HK-2 (cell line): ENCODE measurements at regions not wholly inside any gene's neighbourhood (a gene's known extent, or its start where the extent isn't known, plus 50 kb on each side); places are given as distances from the start of the nearest gene placed in this dataset.

ENCODE experiments used
- DNase-seq: peaks from one replicate; pipeline ENCODE4 v3.0.0-alpha.2; 2018; ENCODE audit not compliant: unreplicated experiment

DNA sequence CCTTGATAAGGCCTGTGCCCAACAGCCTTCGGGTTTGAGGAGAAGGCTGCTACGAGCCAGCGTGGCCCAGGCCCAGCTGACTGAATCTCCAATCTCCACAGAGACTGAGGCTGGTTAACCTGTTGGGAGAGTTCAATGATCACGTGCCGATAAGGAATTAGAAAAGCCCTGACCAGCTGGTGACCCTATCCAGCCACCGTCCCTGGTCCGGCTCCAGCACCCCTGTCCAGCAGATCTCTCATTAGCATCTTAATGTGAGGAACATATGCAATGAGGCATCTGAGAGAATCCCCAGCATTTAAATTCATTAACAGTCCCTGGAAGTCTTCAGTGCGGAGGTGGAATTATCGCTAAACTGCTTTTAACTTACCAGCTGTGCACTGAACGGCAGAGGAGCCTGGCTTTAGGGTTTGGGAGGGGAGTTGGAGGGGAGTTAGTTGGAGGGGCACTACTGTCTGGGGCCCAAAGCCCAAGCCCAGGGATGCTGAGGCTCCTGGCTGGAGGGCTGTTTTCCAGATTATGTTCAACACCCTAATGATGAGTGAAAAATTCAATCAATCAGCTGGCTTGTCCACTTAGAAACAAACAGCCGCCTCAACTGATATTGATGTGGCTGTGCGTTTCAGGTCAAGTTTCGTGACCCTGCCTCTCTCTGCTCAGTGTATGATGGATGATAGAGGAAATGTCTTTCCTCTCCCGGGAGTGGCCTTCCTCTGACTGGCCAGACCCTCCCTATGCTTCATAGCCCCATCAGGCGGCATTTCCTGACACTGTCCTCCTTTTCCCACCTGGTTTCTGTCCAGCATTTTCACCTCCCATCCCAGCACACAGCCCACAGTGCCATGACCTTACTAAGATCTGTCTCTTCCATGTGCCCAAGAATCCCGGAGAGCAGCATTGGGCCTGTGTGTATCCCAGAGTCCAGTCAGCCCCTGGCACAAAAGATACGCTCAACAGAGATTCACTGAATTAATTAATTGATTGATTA lies 184.5 kb downstream of the CCT6B start:
- DNase-seq, result no peak

DNA sequence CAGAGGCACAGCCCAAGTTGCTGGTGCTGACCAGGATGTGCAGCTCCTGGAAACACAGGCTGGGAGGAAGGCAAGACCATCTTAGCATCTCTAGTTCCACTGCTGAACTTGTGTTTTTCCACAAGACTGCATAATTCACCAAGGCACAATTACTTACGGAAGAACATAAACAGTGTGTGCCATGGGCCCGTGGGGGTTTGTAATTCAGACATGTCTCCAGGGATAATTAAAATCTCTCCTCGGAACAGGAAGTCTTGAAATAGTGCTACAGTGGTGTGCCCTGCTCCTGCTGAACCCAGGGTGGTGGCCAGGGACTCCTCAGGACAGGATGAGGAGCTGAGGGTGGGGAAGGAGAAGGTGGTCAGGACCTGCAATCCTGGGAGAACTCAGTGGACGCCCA lies 188.2 kb downstream of the CCT6B start:
- DNase-seq, result no peak

DNA sequence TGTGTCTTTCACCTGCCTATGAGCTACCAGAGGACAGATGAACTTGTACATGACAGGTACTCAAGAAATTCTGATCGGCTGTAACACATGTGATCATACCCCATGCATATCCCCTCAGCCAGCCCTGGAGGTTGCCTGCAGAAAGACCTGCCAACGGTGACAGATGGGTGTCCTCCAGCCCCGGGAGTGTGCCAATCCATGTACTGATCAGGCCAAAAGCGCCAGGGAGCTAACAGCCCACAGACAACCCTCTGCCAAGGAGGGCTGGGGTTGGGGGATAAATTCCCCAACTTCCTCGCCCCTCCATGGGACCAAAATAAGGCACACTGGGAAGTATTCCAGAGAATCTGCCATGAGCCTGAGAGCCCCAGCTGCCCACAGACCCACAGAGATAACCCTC lies 189.4 kb downstream of the CCT6B start:
- no peak for DNase-seq

DNA sequence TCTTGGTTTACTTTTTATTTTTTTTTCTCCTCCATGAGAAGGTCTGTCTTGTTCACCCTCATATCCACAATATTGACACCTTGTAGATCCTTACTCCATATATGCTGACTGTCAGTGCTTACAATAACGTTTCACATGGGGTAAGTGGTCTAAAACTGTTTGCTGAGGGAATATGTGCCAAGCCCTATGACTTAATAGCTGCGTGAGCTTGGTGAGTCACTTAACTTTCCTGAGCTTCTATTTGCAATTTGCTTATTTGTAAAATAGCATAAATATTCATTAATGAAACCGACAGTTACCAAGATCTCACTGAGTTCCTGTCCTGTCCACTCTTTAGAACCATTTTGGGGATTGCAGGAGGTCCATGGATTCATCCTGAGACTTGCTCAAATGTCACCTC lies 190.7 kb downstream of the CCT6B start:
- DNase-seq, result no peak

DNA sequence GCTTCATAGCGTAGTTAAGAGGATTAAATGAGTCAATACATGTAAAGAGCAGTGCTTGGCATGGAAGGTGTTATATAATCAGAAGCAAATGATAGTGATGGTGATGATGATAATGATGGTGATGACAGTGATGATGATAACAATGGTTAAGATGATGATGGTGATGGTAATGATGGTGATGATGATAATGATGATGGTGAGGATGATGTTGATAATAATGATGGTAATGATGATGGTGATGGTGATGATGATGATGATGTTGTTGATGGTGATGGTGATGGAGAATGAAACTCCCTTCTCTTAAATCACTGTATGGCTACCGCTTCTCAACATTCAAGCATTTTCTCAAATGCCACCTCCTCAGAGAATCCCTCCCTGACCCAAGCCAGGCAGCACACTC lies 190.5 kb downstream of the TMEM132E start:
- no peak for DNase-seq

DNA sequence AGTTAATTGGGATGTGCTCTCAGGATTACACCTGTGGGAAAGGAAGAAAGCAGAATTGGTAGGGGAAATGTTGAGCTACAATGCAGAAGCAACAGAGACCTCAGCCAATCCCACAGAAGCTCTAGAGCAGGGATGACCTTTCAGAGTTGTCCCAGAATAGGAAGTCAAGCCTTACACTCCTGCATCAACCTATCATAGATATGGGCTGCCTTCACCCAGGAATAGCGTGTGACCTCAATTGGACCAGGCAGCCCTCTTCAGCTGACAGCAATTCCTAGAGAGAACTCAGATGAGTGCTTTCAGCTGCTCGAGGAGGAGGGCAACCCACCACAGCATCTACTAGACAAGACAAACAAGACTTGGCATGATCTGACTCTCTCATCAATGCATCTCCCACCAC lies 189.7 kb downstream of the TMEM132E start:
- no peak for DNase-seq

DNA sequence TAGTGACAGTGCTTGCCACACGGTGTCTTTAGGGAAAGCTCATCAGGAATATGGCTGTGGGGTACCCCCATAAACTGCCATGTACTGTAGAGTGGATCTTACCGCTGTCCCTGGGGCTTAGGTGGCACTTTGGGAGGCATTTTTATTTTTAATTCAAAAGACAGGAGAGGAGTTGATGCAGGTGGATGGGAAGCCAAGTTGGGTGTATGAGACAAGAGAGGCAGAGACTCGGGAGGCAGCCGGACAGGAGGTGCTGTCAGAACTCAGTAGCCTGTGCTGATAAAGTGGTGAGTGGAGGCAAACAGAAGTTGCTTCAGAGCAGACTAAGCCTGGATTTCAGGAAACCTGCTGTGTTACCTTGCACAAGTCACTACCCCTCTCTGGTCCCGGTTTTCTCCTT lies 185.9 kb downstream of the TMEM132E start:
- no peak for DNase-seq

DNA sequence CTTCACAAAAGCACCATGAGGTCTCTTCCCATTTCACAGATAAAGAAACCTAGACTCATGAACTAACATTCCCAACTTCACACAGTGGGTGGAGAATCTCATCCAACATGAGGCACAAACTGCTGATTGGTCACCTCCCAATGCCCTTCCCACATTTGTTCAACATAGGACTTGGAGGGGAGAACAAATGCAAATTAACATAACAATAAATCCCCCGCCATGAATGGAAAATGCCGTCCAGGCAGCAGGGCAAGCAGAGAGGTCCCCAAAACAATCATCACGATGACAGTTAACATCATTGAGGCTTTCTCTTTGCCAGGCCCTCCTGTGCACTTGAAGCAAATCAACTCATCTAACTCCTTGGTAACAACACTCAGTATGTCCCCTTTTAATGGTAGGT lies 185.3 kb downstream of the TMEM132E start:
- no peak for DNase-seq

DNA sequence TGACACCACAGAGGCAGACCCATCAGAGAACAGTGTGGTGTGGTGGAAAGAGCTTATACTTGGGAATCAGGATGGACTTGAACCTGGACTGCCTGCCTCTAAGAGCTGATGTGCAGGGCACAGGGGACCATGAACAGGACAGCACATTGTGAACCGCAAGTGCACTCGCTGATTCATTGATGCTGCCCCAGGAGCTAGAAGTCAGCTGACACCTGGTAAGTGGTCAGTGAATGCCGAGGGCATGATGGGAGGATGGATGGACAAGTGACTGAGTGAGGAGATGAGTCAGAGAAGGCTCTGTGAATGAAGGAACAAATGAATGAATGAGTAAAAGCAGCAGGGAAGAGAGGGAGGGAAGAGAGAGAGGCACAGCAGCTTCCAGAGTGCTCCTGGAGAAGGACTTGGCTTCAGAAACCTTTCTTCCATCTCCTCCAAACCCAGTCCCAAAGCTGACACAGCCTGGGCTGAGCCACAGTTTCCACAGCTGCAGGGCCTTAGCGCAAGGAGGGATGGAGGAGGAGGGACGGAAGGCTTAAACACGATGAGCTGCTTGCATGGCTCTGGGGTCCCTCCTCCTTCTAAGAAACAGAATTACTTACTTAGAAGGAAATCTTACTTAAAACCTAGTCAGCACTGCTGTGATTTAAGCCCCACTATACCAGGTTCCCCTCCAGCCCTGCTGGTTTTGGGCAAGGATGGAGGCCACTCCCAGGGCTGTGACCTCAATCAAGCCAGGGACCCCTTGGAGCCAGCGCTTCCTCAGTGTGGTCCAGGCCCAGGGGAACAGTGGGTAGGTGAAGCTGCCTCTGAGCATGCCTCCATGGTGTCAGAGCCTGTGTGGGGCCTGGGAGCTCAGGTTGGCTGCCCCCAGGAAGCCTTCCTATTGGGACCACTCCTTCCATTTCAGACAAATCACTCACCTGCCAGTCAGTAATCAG lies 184.6 kb downstream of the TMEM132E start:
- peak; percentile 37 for DNase-seq

DNA sequence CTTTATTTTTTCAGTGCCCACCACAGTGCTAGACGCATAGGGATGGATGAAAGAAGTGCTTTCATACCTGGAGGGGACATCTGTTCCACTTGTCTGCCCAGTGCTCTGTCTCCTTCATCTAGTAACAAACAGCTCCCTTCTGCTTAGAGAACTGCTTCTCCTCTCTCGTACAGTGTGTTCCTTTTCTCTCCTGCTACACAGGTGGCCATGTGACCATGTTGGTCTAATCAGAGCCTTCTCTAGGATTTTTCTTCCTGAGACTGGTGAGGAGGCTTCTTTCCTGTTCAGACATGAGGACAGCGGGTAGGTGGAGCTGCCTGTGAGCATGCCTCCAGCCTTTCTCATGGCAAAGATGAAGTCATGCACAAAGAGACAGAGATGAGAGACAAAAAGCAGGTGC lies 182.7 kb downstream of the TMEM132E start:
- DNase-seq, result no peak

DNA sequence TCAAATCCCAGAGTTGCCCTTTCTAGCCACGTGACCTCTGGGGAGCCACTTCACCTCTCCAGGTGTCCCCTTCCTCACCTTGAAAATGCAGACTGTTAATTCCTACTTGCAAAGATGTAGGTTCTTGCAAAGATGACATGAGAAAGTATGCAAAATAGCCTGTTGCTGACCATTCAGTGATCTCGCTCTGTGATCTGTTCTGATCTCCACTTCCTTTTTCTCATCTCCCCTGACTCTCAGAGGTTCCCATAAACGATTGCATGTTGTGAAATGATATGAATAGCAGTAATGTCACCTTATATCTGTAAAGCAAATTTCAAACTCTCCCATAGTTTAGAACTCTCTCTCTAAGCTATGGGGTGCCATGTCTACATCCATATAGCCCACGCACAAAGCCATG lies 182.3 kb downstream of the TMEM132E start:
- DNase-seq, result no peak

DNA sequence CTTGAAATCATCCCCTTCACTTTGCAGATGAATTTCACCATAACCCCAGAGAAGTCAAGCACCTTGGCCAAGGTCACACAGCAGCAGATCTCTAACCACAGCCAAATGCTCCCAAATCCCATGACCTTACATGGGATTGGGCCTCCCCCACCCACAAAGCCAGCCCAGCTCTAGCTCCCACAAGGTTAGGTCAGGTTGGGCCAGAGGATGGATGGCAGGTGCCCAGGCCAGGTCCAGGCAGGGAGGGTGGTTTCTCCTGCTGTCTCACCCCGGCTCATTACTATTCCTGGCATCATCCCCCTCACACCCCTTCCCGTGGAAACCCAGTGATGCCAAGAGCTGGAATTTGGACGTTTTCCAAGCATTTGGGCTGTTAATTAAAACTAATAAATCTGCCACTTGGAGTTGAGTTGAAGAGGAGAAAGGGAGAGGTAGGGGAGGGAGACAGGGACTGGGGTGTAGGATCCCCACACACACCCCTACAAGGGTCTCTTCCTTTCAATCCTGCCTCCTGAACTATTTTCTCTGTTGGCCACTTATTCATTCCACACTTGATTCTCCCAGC lies 181.6 kb downstream of the TMEM132E start:
- no peak for DNase-seq

DNA sequence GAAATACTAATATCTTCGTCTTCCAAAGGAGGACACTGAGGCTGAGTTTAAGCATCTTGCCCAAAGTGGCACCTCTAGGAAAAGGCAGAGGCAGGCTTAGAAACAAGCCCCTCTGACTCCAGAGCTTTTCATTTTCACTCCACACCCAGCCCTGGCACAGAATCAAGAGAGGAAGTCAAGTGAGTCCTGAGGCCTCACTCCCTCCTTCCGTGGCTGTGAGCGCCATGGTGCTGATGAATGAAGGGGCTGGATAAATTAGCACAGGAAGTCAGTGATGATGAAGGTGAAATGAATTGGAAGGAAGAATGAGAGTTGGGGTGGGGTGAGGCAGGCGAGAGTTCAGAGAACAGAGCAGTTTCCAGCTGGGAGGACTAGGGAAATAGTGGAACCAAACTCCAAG lies 179.3 kb downstream of the TMEM132E start:
- no peak for DNase-seq

DNA sequence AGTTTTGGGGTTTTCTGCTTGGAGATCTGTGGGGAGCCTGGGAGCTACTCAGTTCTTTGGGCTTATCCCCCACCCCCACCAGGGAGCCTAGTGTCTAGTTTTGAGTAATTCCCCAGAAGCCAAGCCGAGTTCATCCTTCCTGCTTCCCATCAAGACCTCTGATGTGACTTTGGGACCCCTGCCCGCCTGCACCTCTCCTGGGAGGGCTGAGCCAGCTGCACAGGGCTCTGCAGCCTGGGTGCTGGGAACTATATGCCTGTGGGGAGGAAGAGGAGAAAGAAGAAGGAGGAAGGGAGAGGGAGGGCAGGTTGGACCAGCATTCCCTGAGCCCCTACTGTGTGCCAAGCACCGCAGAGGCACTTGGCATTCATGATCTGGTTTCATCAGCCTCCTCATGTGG lies 178.9 kb downstream of the TMEM132E start:
- DNase-seq, result no peak

DNA sequence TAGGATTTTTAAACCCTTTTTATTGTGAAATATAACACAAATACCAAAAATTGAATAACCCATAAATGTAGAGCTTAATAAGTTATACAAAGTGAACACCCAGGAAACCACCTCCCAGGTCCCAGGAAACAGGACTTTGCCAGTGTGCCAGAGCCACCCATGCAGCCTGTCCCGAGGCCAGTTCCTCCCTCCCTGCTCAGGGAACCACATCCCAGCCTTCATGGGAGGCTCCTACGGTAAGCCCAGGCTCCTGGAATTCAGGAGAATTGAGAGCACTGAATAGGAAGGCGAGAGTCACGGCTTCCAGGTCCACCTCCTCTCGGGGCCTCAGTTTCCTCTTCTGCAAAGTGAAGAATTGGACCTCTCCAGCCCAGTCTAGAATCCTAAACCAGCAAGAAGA lies 178.2 kb downstream of the TMEM132E start:
- no peak for DNase-seq

DNA sequence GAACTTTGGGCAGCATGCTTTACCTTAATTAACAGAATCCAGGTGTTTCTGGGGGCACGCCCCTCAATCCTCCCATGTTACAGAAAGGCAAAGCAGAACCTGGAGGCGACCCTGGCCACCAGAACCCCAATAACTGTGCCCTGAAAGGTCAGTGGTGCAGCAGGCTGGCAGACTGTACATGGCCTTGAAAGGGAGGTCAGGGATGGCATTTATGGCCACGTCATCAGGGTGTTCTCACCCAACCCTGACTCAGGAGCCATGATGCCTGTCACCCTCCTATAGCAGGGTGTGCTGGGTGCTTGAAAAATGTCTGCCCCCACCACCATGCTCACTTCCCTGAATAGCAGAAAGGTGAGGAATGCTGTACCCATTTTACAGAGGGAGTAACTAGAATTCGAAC lies 177.7 kb downstream of the TMEM132E start:
- DNase-seq, result no peak

DNA sequence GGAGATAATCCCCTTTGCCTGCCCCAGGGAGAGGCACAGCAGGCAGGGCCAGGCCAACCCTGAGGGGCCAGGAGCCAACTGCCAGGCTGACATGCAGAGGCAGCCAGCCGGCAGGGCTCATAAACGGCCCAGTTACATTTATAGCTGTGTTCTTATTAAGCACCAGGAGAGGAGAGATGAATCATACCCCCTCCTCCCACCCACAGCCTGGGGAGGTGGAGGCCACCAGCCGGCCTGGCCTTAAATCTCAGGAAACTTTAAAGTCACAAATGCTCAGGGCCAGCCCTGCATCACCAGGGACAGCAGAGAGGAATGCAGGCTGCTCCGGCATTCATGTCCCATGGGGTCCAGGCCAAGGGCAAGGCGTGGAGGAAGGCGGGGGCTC lies 177.2 kb downstream of the TMEM132E start:
- DNase-seq, result peak; percentile 1

DNA sequence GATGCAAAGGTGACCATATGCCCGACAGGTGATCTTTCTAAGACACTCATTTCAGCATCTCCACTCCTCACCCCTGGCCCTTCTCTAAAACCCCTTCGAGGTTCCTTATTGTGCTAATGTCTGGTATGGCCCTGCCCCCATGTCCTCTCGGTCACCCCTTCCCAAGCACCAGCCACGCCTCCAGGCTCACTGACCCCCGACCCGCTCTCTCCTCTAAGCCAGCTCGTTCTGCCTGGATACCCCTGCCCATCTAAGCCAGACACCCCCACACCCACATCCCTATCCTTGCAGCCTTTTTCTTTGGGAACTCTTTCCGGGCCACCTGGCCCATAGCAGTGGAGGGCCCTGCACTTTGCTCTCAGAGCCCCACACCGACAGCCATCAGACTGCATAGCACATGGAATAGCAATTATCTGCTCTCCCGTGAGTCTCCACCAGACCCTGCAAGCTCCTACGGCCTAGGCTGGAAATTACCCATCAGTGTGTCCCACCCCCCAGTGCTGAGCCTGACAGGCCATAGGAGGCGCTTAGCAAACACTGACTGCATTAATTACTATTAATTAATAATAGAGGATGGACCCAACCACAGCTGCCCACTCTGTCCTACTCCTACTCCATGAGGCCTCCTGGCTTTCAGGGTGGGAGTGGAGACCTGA lies 176.7 kb downstream of the TMEM132E start:
- DNase-seq, result no peak

DNA sequence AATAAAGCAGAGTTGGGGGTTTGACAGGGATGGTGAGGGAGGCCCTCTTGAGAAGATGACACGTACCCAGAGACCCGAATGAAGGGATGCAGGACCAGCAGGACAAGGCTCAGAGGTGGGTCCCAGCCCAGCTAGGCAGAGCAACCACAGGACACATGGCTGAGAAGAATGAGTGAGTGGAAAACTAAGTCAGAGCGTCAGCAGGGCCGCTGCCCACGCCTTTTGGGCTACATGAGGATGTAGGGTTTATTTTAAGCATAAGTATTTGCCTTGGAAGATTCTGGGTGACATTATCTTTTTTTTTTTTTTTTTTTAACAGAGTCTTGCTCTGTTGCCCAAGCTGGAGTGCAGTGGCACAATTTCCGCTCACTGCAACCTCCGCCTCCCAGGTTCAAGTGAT lies 176.0 kb downstream of the TMEM132E start:
- no peak for DNase-seq

DNA sequence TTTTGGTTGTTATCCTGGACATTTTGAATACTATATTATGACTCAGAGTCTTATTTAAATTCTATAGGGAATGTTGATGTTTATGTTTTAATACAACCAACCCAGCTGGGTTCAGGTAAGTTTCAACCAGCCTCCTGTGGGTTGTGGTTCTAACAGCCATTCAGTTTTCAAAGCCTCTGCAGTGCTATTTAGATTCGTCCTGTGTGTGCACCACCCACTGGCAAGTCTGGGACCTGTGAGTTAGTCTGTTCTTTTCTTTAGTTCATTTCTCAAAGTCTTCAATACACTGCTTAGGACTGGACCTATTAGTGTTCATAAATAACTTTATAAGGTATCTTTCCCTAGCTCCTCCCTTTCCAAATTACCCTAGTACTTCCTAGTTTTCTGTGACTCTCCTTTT lies 170.6 kb downstream of the TMEM132E start:
- no peak for DNase-seq

DNA sequence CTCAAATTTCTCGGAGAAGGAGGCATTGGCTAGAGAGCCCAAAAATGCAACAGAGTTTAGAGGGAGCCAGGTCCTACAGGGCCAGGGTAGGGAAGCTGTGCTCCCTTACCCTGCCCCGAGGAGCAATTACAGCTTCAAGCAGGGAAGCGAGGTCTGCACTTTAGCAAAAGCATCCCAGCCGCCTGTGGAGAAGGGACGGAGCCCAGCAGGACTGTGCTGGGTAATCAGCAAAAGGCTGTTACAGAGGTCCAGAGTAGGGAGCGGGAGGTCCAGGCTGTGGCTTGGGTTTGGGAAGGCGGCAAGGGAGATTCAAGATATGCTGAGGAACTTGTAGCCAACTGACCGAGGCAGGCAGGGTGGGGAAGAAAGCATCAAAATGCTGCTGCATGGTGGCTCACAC lies 162.6 kb downstream of the TMEM132E start:
- no peak for DNase-seq
